Mammary epithelial cell (primary cell): ENCODE measurements at regions not wholly inside any gene's neighbourhood (a gene's known extent, or its start where the extent isn't known, plus 50 kb on each side); places are given as distances from the start of the nearest gene placed in this dataset.

ENCODE experiments used
- CTCF ChIP-seq, 2 donors: IDR thresholded peaks in 1 of 2; conservative IDR thresholded peaks in 1 of 2; 2 replicates each; pipeline ENCODE4 v1.5.1; 2011 to 2012; ENCODE audit warnings: inconsistent platforms in 2 of 2, low read length in 2 of 2, mild to moderate bottlenecking in 2 of 2, control low read depth in 1 of 2, low read depth in 1 of 2; ENCODE audit not compliant: insufficient read depth in 1 of 2; ENCODE audit errors: extremely low read depth in 1 of 2
- EZH2 ChIP-seq: IDR thresholded peaks from 2 replicates; pipeline ENCODE4 v1.6.1; 2012; ENCODE audit warnings: low read length, inconsistent platforms, borderline replicate concordance

DNA sequence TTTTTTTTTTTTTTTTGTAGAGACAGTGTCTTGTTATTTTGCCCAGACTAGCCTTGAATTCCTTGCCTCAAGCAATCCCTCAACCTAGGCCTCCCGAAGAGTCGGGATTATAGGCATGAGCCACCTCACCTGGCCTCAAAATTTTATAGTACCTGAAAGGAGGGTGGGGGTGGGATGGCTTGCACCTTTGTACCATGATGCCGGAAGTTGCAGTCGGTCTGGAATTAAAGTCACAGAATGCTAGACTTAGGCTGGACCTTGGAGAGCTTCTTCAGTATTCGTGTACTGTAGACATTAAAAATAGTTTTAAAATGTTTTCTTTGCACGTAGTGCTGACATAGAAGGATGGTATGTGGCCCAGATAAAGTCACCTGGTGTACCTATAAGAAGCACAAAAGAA is 280.9 kb downstream of the STIM2 start:
- TF ChIP-seq CTCF (conservative IDR thresholded peaks at IDR 0.05 in 1 of 2, IDR thresholded peaks at IDR 0.05 in 1 of 2; ENCODE audit: extremely low read depth in 1 of 2, insufficient read depth in 1 of 2, low read depth in 1 of 2, low read length in 2 of 2), result no peak
- no peak for TF ChIP-seq EZH2
